HS-27A (cell line): ENCODE measurements at regions not wholly inside any gene's neighbourhood (a gene's known extent, or its start where the extent isn't known, plus 50 kb on each side); places are given as distances from the start of the nearest gene placed in this dataset.
"Not testable (repeated sequence)": the region's sequence is repeated elsewhere in the genome, so short reads cannot be mapped to it uniquely, and the experiment has no call there.

Experiments used
- DNase-seq: peaks from one replicate; pipeline ENCODE4 v3.0.0-alpha.2; 2012; ENCODE audit warnings: low read depth, missing footprints

DNA sequence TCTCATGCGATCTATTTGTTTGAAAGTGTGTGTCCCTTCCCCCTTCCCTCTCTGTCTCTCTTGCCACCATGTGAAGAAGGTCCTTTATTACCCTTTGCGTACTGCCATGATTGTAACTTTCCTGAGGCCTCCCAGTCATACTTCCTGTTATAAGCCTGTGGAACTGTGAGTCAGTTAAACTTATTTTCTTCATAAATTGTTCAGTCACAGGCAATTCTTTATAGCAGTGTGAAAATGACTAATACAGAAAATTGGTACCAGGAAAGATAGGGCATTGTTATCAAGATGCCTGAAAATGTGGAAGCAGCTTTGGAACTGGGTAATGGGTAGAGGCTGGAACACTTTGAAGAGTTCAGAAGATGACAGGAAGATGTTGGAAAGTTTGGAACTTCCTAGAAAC lies 743.7 kb upstream of the NECTIN3 start:
- no peak for DNase-seq

DNA sequence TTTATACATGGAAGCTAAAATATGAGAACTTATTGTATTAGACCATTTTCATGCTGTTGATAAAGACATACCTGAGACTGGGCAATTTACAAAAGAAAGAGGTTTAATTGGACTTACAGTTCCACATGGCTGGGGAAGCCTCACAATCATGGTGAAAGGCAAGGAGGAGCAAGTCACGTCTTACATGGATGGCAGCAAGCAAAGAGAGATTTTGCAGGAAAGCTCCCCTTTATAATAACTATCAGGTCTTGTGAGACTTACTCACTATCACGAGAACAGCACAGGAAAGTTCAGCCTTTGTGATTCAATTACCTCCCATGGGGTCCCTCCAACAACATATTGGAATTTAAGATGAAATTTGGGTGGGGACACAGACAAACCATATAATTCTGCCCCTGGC lies 740.1 kb upstream of the NECTIN3 start:
- DNase-seq = not testable (repeated sequence)

DNA sequence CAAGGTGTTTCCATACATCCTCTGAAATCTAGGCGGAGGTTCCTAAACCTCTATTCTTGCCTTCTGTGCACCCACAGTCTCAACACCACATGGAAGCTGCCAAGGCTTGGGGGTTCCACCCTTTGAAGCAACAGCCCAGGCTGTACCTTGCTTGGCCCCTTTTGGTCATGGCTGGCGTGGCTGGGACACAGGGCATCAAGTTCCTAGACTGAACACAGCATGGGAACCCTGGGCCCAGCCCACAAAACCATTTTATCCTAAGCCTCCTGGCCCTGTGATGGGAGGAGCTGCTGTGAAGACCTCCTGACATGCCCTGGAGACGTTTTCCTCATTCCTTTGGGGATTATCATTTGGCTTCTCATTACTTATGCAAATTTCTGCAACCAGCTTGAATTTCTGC lies 739.0 kb upstream of the NECTIN3 start:
- DNase-seq = no peak

DNA sequence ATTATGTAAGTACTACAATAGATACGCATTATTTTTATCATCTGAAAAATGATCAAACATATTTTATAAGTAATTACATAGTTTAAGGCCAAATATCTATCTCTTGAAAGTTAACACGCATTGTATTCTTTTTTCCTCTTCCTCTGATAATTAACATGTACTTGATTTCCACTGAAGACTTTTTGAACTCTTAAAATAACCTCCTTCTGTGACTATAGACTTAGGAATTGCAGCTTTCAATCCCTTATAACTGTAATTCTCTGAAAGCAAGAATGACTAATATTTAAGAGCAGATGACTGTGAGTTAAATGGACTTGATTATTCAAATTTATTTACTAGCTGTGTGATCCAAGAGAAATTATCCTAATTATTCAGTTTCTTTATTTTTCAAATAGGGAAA lies 730.6 kb upstream of the NECTIN3 start:
- DNase-seq = no peak

GRCh38 chr3:110343376-110343775 lies 728.2 kb upstream of the NECTIN3 start:
- no peak for DNase-seq

- DNase-seq = no peak
Measured at GRCh38 chr3:110343945-110344344, 727.7 kb upstream of the NECTIN3 start.

DNA sequence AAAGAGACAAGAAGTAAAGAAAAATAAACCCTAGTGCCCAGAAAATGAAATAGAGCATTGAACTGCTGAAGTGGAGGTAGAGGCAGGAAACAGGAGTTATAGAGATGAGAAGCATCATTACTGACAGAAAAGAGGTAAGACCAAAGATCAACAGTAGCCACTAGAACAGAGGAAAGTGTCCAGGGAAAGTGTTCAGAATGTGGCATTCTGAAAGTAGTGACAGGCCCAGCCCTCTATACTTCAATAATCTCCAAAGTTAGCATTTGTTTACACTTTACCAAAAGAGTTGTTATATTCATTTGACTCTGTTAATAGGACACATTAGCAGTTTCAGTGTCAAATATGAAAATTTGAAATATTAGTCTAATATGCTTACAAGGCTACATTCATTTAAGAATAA lies 727.1 kb upstream of the NECTIN3 start:
- no peak for DNase-seq

- DNase-seq = no peak
Measured at GRCh38 chr3:110344897-110345767, 726.5 kb upstream of the NECTIN3 start.

GRCh38 chr3:110349295-110349694 lies 722.3 kb upstream of the NECTIN3 start:
- DNase-seq = no peak

DNA sequence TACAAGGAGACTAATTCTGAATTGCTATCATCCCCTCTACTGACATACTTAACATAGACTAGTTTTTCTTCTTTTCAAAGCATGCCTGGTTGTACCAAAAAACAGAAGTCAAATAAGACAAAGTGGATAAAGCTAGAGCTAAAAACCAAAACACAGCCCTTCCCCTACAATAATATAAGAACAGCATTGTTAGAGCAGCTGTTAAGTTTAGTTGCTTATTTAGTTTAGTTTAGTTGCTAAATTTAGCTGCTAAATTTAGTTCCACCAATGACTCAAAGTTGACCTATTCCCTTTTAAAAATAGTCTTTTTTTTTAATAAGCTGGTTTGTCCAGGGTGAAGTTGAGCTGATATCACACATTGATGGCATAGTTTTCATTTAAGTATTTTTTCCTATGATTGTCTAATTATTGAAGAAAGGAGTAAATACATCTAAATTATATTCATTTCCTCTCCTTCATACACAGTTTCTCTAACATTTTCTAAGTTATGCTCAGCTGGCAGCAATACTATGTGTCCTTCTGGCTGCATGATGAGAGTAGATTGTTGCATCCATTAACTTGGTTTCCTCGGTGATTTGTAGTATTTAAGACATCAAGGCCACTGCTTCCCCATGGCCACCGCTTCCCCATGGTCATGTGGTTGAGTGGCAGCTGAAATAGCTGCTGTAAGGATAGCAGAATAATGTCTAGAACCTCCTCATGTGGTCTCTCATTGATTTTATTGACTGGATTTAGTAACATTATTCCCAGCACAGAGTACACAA lies 718.6 kb upstream of the NECTIN3 start:
- no peak for DNase-seq

DNA sequence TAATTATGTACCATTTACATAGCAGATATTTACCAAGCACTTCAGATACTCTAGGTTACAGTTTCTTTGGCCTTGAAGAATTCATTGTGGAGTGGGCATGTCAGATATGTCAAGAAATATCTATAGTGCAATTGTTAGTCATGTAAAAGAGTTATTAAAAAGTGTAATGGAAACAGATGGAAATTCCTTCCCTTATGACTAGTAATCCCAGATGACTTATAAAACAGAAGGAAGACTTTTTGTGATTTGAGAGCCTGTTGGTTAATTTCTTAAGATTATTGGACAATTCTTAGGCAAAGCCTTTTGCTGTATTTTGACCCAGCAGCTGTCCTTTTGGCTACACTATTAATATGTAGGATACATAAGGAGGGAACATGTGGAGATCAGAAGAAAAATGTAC lies 708.9 kb upstream of the NECTIN3 start:
- no peak for DNase-seq

DNA sequence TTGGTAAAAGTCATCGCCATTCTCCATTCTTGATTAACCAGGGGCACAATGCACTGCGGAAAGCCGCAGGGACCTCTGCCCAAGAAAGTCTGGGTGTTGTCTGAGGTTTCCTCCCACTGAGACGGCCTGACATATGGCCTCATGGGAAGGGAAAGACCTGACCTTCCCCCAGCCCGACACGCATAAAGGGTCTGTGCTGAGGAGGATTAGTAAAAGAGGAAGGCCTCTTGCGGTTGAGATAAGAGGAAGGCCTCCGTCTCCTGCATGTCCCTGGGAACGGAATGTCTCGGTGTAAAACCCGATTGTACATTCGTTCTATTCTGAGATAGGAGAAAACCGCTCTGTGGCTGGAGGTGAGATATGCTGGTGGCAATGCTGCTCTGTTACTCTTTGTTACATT lies 704.3 kb upstream of the NECTIN3 start:
- DNase-seq = not testable (repeated sequence)

GRCh38 chr3:110375751-110376518 lies 695.7 kb upstream of the NECTIN3 start:
- no peak for DNase-seq

DNA sequence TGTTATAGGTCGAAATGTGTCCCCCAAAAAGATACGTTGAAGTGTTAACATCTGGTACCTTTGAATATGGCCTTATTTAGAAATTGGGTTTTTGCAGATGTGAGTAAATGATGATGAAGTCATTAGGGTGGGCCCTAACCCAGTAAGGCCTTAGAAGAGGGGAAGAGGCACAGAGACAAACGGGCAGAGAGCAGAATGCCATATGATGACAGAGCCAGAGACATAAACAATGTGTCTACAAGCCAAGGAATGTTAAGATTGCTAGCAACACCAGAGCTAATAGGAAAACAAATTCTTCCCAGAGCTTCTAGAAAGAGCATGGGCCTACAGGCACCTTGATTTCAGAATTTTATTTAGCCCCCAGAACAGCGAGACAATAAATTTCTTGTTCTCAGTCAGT lies 693.1 kb upstream of the NECTIN3 start:
- DNase-seq = no peak

DNA sequence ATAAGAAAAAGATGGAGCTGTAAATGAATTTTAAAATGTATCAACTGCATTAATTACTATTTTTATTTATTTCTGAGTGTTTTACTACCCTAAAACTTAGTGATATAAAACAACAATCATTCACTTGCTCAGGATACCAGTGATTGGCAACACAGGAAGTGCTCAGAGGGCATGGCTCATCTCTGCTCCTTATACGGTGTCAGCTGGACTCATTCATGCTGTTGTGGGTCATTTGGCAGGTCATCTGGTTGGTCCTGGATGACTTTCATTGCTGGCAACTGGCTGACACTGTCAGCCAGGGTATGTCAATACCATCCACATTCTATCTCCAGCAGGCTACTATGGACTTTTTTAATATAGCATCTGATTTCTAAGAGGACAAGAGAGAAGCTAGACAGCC lies 689.6 kb upstream of the NECTIN3 start:
- no peak for DNase-seq

- DNase-seq = no peak
Measured at GRCh38 chr3:110383356-110383755, 688.3 kb upstream of the NECTIN3 start.

- peak; percentile 81 for DNase-seq
Measured at GRCh38 chr3:110384601-110385000, 687.0 kb upstream of the NECTIN3 start.

GRCh38 chr3:110389005-110389404 lies 682.6 kb upstream of the NECTIN3 start:
- DNase-seq = no peak

DNA sequence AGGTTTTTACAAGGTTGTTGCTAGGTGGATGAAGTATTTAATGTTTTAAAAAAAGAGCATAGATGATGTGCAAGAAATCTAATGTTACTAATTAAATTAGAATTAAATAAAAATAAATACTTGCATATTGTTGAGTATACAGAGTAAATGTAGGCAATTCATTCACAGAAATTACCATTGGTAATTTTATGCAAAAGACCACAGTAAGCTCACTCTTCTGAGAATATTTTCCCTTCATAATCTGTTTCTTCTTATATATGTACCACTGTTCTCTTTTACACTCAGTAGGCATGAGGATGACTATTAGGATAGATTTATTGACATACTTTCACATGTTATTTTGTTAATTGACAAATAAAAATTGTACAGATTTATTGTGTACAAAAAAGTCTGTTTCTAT lies 681.2 kb upstream of the NECTIN3 start:
- no peak for DNase-seq

GRCh38 chr3:110391042-110391441 lies 680.6 kb upstream of the NECTIN3 start:
- DNase-seq = no peak

DNA sequence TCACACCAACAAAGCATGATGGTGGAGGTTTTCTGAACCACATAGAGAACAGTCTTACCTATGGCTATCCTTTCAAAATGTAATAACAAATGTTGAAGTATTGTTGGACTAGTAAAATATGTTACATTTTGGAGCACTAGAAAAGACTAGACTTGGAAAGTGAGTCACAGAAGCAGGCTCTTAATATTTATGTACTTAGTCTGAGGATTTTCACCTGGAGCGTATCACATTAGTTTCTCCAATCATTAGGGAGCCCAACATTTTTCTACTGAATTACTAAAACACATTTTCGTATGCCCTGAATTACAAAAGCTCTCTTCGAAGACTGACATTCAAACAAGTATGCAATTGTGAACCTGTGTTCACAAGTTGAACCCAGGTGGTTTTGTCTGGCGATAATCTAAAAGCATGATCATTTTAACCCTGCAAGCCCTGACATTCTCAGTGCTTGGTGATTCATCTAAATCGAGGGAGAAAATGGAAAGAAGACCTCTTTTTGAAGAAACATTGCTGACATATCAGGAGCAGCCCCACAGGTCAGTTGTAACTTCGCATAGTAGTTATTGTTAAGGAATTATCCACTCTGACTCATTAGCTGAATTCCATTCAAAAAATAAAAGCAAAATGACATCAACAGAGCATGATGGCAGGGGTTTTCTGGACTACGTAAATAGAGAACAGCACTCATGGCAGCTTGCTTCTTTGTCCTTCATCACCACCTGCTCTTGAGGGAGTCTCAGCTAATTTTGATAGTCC lies 679.8 kb upstream of the NECTIN3 start:
- DNase-seq = no peak

DNA sequence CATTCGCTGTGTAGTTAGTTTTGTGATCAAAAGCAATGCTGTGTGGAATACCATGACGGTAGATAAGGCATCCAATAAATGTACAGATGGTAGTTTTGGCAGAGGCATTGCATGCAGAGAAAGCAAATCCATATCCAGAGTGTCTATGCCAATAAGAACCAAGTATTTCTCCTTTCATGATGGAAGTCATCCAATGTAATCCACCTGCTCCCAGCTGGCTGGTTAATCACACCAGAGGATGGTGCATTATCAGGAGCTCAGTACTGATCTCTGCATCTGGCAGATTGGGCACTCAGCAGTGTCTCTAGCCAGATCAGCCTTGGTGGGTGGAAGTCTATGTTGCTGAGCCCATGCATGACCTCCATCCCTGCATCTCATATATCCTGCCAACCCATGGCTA lies 677.7 kb upstream of the NECTIN3 start:
- no peak for DNase-seq
